HG03342 (cell line): ENCODE measurements at regions not wholly inside any gene's neighbourhood (a gene's known extent, or its start where the extent isn't known, plus 50 kb on each side); places are given as distances from the start of the nearest gene placed in this dataset.
"Not testable (repeated sequence)": the region's sequence is repeated elsewhere in the genome, so short reads cannot be mapped to it uniquely, and the experiment has no call there.

Source experiments
- ATAC-seq: cut with Tn5 transposase; IDR thresholded peaks from one replicate; pipeline ENCODE4 v1.9.1; 2021; ENCODE audit warnings: mild to moderate bottlenecking, moderate library complexity; ENCODE audit not compliant: unreplicated experiment

GRCh38 chr2:63692002-63692606 is 103.3 kb downstream of the MDH1 start:
- no peak for ATAC-seq

- no peak for ATAC-seq
Observed at GRCh38 chr2:63695583-63695982, 106.8 kb downstream of the MDH1 start.

- ATAC-seq = no peak
Observed at GRCh38 chr2:63696496-63696895, 107.7 kb downstream of the MDH1 start.

GRCh38 chr2:63697160-63697559 is 108.4 kb downstream of the MDH1 start:
- no peak for ATAC-seq

- no peak for ATAC-seq
Observed at GRCh38 chr2:63698786-63699548, 110.2 kb downstream of the MDH1 start.

GRCh38 chr2:63699549-63699839 is 110.7 kb downstream of the MDH1 start:
- no peak for ATAC-seq

- no peak for ATAC-seq
Observed at GRCh38 chr2:63700271-63700670, 111.5 kb downstream of the MDH1 start.

- no peak for ATAC-seq
Observed at GRCh38 chr2:63701406-63701805, 112.6 kb downstream of the MDH1 start.

- not testable (repeated sequence) for ATAC-seq
Observed at GRCh38 chr2:63706084-63706483, 117.3 kb downstream of the MDH1 start.

GRCh38 chr2:63710732-63711131 is 122.0 kb downstream of the MDH1 start:
- ATAC-seq = no peak

GRCh38 chr2:63712748-63713147 is 124.0 kb downstream of the MDH1 start:
- no peak for ATAC-seq

GRCh38 chr2:63716146-63716545 is 125.5 kb upstream of the UGP2 start:
- no peak for ATAC-seq

GRCh38 chr2:63719052-63719451 is 122.6 kb upstream of the UGP2 start:
- ATAC-seq = no peak

- no peak for ATAC-seq
Observed at GRCh38 chr2:63721082-63721424, 120.6 kb upstream of the UGP2 start.

GRCh38 chr2:63722284-63722683 is 119.4 kb upstream of the UGP2 start:
- not testable (repeated sequence) for ATAC-seq

GRCh38 chr2:63723709-63724108 is 118.0 kb upstream of the UGP2 start:
- ATAC-seq = no peak

- ATAC-seq = not testable (repeated sequence)
Observed at GRCh38 chr2:63725212-63725611, 116.5 kb upstream of the UGP2 start.

- ATAC-seq = no peak
Observed at GRCh38 chr2:63729362-63729761, 112.3 kb upstream of the UGP2 start.

- no peak for ATAC-seq
Observed at GRCh38 chr2:63729831-63730230, 111.9 kb upstream of the UGP2 start.

GRCh38 chr2:63734510-63734909 is 107.2 kb upstream of the UGP2 start:
- no peak for ATAC-seq

GRCh38 chr2:63735263-63735662 is 106.4 kb upstream of the UGP2 start:
- ATAC-seq = no peak

- no peak for ATAC-seq
Observed at GRCh38 chr2:63735931-63736330, 105.8 kb upstream of the UGP2 start.

GRCh38 chr2:63736354-63736753 is 105.3 kb upstream of the UGP2 start:
- ATAC-seq = no peak
